ENCODE measurements at regions not wholly inside any gene's neighbourhood (a gene's known extent, or its start where the extent isn't known, plus 50 kb on each side); places are given as distances from the start of the nearest gene placed in this dataset.

DNA sequence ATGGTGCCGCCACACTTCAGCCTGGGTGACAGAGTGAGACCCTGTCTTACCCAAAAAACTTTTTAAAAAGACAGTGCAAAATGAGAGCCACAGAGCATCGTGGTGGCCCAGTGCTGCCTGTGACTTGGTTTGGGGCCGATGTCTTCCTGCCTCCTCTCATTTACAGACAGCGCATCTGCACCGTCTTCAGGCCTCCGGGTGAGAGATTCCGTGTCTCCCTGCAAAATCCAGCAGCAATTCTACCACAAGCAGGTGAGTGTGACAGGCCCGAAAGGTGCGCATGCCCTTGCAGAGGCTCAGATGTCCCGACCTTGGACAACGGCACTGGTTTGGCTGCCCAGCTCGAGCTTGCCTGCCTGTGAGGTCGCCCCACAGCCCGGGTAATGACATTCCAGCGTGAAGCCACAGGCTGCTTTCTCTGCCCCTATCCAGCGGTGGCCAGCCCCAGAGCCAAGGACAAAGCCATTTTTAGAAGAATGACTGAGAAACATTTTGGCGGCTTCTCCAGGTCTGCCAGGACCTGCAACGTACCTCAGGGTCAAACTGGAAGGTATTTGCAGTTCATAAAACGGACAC is 70.3 kb upstream of the RFLNA start:
- no peak for TF ChIP-seq CTCF (IDR thresholded peaks at IDR 0.05 in 4 of 5, conservative IDR thresholded peaks at IDR 0.05 in 1 of 5)
- no peak for TF ChIP-seq POLR2A (IDR thresholded peaks at IDR 0.05)
